Ascending aorta (tissue), 2 donors: ENCODE measurements at regions not wholly inside any gene's neighbourhood (a gene's known extent, or its start where the extent isn't known, plus 50 kb on each side); places are given as distances from the start of the nearest gene placed in this dataset.
A peak's percentile ranks its signal among the peaks of the same experiment; 100 is the strongest.

Experiments used
- DNase-seq, 2 donors: peaks; one replicate each; pipeline ENCODE4 v3.0.0-alpha.2; 2019; ENCODE audit warnings: low spot score in 2 of 2
- H3K27ac ChIP-seq, 2 donors: fragments of 200-600 bp; sonication (generic); one replicate each; pipeline ENCODE4 v1.5.1; 2016 to 2017; ENCODE audit warnings: mild to moderate bottlenecking in 1 of 2
- H3K27me3 ChIP-seq: fragments of 200-600 bp; sonication (generic); one replicate; pipeline ENCODE4 v1.5.1; 2017
- H3K36me3 ChIP-seq, 2 donors: fragments of 200-600 bp; sonication (generic); one replicate each; pipeline ENCODE4 v1.5.1; 2016
- H3K4me1 ChIP-seq, 2 donors: fragments of 200-600 bp; sonication (generic); one replicate each; pipeline ENCODE4 v1.5.1; 2016 to 2017; ENCODE audit warnings: mild to moderate bottlenecking in 1 of 2
- H3K4me3 ChIP-seq, 2 donors: fragments of 200-600 bp; sonication (generic); one replicate each; pipeline ENCODE4 v1.5.1; 2016 to 2017; ENCODE audit warnings: mild to moderate bottlenecking in 1 of 2
- H3K9me3 ChIP-seq, 2 donors: fragments of 200-600 bp; sonication (generic); one replicate each; pipeline ENCODE4 v1.5.1; 2016
- intact Hi-C: fragments of 100-400 bp; cut with DNase I; formaldehyde crosslinking; loops from one replicate; pipeline ENCODE4 v1.15.1; 2023
- TF ChIP-seq, protein P1 (sequence below), 3 experiments: fragments of 200-600 bp in 2 of 3; fragments of 450-650 bp in 1 of 3; sonication (generic) in 2 of 3; IDR thresholded peaks; one replicate each; pipeline ENCODE4 v1.5.1; 2016 to 2019; ENCODE audit warnings: antibody characterized with exemption in 3 of 3, mild to moderate bottlenecking in 1 of 3, moderate library complexity in 1 of 3

DNA sequence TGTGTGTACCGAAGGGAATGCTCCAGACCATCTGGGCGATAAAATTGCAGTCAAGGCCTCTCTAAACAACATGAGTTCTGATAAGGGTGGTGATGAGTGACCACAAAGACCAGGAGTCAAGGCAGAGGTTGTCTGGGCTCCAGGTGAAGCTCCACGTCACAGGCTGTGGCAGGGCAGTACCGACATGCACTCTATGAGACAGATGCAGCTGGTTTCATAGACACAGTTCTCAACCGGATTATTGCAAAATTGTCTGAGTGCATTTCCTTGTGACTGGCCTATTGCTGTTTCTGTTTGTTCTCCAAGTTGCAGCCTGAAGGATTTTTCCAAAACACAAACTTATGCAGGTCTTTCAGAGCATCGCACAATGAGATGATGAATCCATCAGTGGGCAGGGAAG, 157.5 kb upstream of the HES1 start:
- H3K4me1 ChIP-seq, result peaks cover 0 to 10% of the 10 kb centered on the region in 2 donors
- TF ChIP-seq, protein P1, sequence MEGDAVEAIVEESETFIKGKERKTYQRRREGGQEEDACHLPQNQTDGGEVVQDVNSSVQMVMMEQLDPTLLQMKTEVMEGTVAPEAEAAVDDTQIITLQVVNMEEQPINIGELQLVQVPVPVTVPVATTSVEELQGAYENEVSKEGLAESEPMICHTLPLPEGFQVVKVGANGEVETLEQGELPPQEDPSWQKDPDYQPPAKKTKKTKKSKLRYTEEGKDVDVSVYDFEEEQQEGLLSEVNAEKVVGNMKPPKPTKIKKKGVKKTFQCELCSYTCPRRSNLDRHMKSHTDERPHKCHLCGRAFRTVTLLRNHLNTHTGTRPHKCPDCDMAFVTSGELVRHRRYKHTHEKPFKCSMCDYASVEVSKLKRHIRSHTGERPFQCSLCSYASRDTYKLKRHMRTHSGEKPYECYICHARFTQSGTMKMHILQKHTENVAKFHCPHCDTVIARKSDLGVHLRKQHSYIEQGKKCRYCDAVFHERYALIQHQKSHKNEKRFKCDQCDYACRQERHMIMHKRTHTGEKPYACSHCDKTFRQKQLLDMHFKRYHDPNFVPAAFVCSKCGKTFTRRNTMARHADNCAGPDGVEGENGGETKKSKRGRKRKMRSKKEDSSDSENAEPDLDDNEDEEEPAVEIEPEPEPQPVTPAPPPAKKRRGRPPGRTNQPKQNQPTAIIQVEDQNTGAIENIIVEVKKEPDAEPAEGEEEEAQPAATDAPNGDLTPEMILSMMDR (IDR thresholded peaks at IDR 0.05), result no peak
- intact Hi-C loops, result no loop called here

DNA sequence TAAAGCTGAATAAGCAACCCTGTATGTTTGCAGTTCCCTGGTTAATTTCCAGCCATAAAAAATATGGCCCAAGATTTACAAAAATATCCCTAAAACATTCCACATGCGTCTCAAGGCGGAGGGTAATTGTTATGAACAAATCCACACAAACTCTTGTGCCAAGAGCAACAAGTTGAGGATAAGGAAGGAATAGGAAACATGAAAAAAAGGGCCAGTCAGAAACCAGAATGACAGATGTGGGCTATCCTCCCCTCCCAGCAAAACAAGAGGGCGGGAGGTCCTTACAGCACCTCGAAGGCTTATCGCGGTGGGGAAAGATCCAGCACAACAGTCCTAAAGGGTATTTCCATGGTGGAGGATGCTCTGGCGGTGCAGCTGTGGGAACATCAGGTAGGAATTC, 155.6 kb upstream of the HES1 start:
- no peak overlapping the region for H3K27ac ChIP-seq
- DNase-seq, result no peak
- no peaks in the 10 kb centered on the region for H3K36me3 ChIP-seq
- TF ChIP-seq, protein P1 (IDR thresholded peaks at IDR 0.05), result no peak
- H3K4me1 ChIP-seq, result peaks cover 0 to 10% of the 10 kb centered on the region in 2 donors
- H3K9me3 ChIP-seq, result no peaks in the 10 kb centered on the region
- no peaks in the 10 kb centered on the region for H3K27me3 ChIP-seq
- intact Hi-C loops, result no loop called here
- H3K4me3 ChIP-seq, result no peak overlapping the region

More for the DNA sequence above, 157.5 kb upstream of the HES1 start:
- H3K4me3 ChIP-seq, result no peak overlapping the region
- H3K36me3 ChIP-seq, result no peaks in the 10 kb centered on the region
- no peaks in the 10 kb centered on the region for H3K27me3 ChIP-seq
- DNase-seq, result no peak
- H3K9me3 ChIP-seq, result no peaks in the 10 kb centered on the region
- H3K27ac ChIP-seq, result no peak overlapping the region

DNA sequence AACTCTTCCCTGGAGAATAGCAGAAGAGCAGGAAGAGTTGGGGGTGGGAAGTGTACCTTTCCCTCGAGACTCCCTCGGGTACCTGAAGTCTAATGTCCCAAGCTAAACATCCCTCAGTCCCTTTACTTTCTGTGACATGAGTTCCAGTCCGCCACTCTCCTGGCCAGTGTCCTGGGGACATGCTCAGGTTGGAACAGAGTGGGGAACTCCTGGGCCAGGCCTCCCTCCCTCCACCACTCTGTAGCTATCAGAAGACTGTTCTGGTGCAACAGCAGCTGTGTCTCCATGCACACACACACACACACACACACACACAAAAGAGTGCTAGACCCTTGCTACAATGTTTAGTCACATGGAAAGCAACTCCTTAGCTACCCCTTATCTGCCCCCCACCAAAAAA, 155.0 kb upstream of the HES1 start:
- no peak for DNase-seq
- Histone ChIP-seq H3K4me3 (no peak overlapping the region), H3K36me3 (no peaks in the 10 kb centered on the region), H3K4me1 (peaks cover 0 to 10% of the 10 kb centered on the region in 2 donors), H3K9me3 (no peaks in the 10 kb centered on the region), H3K27me3 (no peaks in the 10 kb centered on the region), H3K27ac (no peak overlapping the region)
- intact Hi-C loops, result no loop called here
- TF ChIP-seq, protein P1 (IDR thresholded peaks at IDR 0.05), result no peak

DNA sequence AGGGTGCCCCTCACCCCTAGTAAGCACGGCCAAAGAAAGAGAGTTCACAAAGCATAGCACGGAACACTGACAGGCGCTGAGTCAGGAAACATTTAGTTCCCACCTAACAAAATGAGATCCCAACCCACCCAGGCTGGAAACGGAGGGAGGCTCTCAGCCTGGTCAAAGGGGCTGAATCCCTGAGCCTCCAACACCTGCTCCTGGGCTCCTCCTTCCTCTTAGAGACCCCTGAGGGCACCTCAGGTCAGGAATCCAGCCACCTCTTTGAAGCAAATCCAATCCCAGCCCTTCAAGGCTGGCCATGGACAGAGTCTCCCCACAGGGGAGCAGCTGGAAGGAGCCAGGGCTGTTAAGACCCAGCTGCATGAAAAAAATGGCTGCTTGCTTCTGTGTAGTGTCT, 154.4 kb upstream of the HES1 start:
- H3K9me3 ChIP-seq, result no peaks in the 10 kb centered on the region
- peaks cover 0 to 10% of the 10 kb centered on the region in 2 donors for H3K4me1 ChIP-seq
- no peaks in the 10 kb centered on the region for H3K36me3 ChIP-seq
- no peaks in the 10 kb centered on the region for H3K27me3 ChIP-seq
- H3K27ac ChIP-seq, result no peak overlapping the region
- TF ChIP-seq, protein P1 (IDR thresholded peaks at IDR 0.05), result no peak
- no peak overlapping the region for H3K4me3 ChIP-seq
- intact Hi-C loops, result no loop called here
- no peak for DNase-seq

DNA sequence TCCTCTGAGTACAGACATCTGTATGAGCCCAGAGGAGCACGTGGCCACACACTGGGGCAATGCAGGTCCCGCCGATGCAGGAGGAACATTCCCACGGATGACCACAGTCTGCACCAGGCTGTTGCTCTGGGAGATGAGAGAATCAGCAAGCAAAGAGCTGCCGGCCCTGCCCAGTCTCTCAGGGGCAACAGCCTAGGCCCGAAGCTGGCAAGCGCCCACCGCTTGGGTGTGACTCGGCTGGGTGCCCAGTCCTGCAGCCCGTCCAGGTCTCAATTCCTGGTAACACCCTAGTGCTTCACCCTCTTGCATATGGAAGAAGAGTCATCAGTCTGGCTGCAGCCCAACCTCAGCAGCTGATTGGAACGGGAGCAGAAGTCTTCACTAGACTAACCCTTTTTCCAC, 153.7 kb upstream of the HES1 start:
- Histone ChIP-seq H3K9me3 (no peaks in the 10 kb centered on the region), H3K4me1 (peaks cover 0 to 10% of the 10 kb centered on the region in 2 donors), H3K36me3 (no peaks in the 10 kb centered on the region), H3K27me3 (no peaks in the 10 kb centered on the region), H3K4me3 (no peak overlapping the region), H3K27ac (no peak overlapping the region)
- TF ChIP-seq, protein P1 (IDR thresholded peaks at IDR 0.05), result no peak
- peak; percentile 44 to 80 for DNase-seq
- intact Hi-C loops, result no loop called here
